Forelimb muscle (tissue), 1 donor: ENCODE measurements at regions not wholly inside any gene's neighbourhood (a gene's known extent, or its start where the extent isn't known, plus 50 kb on each side); places are given as distances from the start of the nearest gene placed in this dataset.

Experiments
- DNase-seq: peaks from one replicate; pipeline ENCODE4 v3.0.0-alpha.2; 2013; ENCODE audit warnings: low read depth

DNA sequence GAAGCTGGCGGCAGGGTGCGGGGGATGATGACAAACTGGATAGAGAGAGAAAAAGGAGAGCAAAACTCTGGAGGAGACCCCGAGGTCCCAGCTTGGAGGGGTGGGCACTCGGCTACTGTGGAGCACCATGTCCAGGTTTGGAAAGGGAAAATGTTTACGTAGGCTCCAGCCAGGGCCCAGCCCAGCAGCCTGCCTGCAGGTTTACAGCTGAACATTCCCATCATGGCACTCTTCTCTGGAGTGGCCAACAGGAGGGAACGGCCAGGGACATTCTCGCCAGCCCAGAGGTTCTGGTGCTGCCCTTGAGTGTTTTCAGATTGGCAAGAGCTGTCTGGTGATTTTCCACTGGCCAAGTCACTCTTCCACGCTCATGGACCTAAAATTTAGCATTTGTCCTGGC is 262.9 kb upstream of the TCF4 start:
- DNase-seq: no peak

- DNase-seq: no peak
These were observed 261.4 kb upstream of the TCF4 start for GRCh38 chr18:55849391-55849790.

DNA sequence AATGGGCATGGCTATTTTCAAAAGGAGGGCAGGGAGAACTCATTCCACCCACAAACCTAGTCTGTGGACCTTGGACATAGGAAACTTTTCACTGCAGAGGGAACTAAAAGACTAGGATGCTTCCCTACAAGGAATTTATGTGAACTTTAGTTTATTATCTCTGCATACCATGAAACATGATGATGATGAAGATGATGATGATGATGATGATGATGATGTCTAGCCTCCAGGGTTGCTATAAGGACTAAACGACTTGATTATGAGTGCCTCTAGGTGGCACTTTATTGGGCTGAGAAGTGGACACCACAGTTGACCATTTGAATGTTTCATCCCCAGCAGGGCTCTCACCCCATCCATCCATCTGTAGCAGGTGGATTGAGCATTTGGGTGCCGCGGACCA is 260.0 kb upstream of the TCF4 start:
- no peak for DNase-seq

GRCh38 chr18:55845221-55845620 is 257.2 kb upstream of the TCF4 start:
- no peak for DNase-seq

GRCh38 chr18:55844382-55844781 is 256.4 kb upstream of the TCF4 start:
- DNase-seq: no peak

DNA sequence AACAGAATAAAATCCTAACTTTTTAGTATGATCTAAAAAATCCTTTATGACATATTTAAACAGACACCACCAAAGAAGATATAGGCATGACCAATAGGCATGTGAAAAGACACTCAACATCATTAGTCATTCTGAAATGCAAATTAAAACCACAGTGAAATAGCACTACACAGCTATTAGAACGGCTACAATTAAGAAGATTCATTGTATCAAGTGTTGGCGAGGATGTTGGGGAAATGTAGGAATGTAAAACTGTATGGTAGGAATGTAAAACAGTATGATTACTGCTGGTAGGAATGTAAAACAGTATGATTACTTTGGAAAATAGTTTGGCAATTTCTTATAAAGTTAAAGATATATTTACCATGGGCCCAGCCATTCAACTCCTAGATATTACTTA is 253.3 kb upstream of the TCF4 start:
- DNase-seq: no peak

GRCh38 chr18:55840601-55841170 is 252.7 kb upstream of the TCF4 start:
- no peak for DNase-seq

- no peak for DNase-seq
These were observed 251.4 kb upstream of the TCF4 start for GRCh38 chr18:55839343-55839742.

DNA sequence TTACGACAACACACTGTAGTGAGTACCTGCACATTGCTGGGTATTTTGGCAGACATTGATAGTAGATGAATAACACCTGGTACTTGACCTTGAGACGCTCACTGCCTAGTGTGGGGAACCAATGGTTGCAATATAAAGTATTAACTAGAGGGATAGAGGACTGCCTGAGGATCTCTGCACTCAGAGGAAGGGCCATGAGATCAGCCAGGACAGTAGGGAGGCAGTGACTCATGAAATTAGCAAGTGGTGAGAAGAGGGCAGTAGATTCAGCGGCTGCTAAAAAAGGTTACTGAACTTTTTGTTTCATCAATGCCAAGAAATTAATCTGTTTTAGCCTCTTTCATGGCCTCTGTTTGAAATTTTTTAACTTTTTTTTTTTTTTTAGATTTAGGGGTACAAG is 250.8 kb upstream of the TCF4 start:
- no peak for DNase-seq

- DNase-seq: no peak
These were observed 250.3 kb upstream of the TCF4 start for GRCh38 chr18:55838319-55838718.

DNA sequence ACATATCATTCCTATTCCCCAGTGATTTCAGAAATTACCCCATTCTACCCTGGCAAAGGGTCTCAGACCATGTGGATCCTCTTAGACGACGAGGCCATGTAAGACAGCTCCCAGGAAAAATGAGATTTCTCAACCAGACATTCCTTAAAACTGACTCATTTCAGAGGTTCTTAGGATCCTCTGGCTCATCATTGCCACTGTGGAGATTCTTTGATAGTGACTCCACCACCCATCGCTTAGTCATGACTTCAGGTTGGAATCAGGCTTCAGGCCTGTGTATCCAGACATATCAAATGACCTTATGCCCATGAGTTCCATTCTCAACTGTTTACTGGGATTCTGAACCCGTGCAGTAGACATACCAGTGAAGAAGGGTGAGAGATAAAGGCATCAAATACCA is 245.6 kb upstream of the TCF4 start:
- no peak for DNase-seq

- no peak for DNase-seq
These were observed 242.6 kb upstream of the TCF4 start for GRCh38 chr18:55830544-55830943.

- DNase-seq: no peak
These were observed 233.2 kb upstream of the TCF4 start for GRCh38 chr18:55821219-55821618.

DNA sequence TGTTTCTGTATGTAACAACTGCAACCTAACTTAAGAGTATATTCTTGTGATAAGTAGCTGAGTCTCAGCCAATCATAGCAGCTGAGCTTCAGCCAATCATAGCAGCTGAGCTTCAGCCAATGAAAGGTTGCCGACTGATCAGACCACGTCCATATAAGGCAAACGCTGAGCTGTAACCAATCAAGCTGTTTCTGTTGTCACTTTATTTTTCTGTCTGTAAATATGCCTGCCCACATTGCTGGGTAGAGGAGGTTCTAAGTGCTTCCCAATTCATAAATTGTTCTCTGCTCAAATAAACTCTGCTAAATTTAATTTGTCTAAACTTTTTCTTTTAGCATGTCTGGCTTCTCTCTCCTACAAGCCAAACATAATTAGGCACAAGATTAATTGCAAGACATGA is 231.5 kb upstream of the TCF4 start:
- DNase-seq: no peak

GRCh38 chr18:55818284-55818683 is 230.3 kb upstream of the TCF4 start:
- no peak for DNase-seq

DNA sequence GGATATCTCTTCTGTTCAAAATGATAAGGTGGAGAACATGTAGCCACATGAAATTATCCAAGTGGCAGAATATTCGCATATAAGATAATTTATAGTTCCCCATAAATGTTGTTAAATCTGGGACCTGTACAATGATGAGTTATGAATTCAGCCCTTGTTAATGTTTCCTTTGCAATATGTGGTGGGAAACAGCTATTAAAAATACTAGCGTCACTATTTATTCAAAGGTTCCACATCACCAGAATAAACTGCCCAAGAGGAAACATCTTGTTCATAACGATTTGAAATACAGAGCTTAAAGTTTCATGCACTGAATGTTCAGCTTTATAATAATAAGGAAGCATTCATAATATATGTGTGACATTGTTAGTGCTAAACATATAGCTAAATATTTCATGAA is 223.9 kb upstream of the TCF4 start:
- DNase-seq: no peak

- no peak for DNase-seq
These were observed 217.7 kb upstream of the TCF4 start for GRCh38 chr18:55805666-55806065.

DNA sequence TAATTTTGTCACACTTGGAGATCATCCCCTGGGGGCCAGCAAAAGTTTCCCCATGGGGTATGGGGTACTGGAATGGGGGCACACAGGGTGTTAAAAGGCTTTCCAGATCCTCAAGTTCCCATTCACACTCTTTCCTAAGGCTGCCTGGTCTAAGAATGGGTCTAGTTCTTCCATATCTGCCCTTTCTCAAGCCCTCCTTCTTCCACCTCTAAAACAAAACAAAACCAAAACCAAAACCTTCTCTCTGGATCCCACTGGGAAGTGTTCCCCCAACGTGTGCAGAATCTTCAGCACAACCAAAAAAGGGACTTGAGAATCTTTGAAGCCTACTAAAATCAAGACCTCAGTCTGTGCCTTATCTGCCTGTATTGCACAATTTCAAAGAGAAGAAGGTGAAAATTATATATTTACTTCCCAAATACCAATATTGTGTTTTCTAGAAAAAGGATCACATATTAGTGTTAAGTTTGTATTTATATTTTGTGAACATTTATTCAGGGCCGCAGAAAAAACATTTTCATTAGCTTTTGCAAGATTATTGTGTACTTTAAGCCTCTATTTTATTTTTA is 207.2 kb upstream of the TCF4 start:
- no peak for DNase-seq

GRCh38 chr18:55794288-55795052 is 206.5 kb upstream of the TCF4 start:
- DNase-seq: no peak

DNA sequence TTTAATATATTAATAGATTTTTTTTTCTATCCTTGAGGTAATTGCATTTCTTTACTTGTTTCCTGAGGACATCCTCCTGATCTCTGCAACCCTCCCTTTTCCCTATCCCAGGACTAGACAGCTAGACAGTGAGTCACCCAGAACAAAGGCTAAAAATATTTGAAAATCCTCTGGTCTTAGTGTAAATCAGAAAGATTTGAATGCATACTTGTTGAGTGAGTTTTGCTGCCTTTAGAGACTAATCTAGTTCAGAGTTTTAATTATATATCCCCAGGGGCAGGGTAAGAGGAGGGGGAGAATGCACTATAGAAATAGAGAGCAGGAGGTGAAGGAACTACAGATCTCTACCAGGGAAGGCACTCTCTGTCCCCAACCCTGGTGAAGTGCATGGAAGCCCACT is 202.3 kb upstream of the TCF4 start:
- DNase-seq: no peak

DNA sequence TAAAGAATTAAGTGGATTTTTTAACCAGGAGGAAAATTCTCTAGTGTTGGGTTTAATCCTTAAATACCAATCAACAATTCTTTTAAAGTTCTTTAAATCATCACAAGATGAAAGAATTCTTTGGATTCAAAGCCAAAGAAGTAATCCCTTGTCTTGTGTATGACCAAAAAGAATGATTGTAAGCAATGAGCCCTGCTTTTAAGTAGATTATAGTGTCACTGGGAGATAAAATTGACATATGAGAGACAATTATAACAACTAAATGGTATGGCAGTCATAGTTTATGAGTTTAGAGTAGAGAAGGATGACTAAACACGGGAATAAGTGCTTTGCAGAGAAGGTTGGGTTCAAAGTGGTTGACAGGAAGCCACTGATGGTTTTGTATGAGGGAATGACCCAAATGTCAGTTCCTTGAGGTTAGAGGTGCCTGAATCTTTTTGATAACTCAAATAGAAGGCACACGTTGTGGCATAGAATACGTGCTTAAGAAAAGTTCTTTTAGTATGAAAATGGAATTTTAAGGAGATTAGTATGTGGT is 199.6 kb upstream of the TCF4 start:
- DNase-seq: no peak

GRCh38 chr18:55786651-55787272 is 198.8 kb upstream of the TCF4 start:
- no peak for DNase-seq

DNA sequence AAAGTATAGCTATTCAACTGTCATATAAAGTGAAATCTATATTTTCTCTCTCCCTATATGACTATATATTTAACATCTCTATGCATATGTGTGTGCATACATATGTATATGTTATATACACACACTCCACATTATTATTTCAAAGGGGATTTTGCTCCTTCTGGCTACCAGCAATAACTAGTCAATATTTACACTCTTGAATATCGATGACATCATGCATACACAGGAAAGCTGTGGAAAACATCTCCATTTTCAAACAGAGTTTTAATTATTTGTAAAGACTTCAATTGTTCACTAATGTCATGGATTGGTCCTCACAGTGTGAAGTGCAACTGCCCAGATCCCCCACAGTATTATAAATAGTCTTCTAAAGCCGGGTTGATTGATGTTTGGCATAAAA is 195.9 kb upstream of the TCF4 start:
- no peak for DNase-seq
